Neural crest cell (in vitro differentiated cells): ENCODE measurements at regions not wholly inside any gene's neighbourhood (a gene's known extent, or its start where the extent isn't known, plus 50 kb on each side); places are given as distances from the start of the nearest gene placed in this dataset.

Experiments used
- DNase-seq: peaks from one replicate; pipeline ENCODE4 v3.0.0; 2021; ENCODE audit warnings: low read depth, mixed read lengths, low spot score
- H3K27ac Mint-ChIP-seq: one replicate; pipeline ENCODE4 v1.8.0; 2021; ENCODE audit warnings: mild to moderate bottlenecking, mixed read lengths; ENCODE audit not compliant: unreplicated experiment
- H3K27me3 Mint-ChIP-seq: 2 replicates; pipeline ENCODE4 v1.8.0; 2021; ENCODE audit warnings: low read depth, mild to moderate bottlenecking, mixed read lengths
- H3K36me3 Mint-ChIP-seq: 2 replicates; pipeline ENCODE4 v1.8.0; 2021; ENCODE audit warnings: low read depth, mild to moderate bottlenecking, mixed read lengths
- H3K4me1 Mint-ChIP-seq: 2 replicates; pipeline ENCODE4 v1.8.0; 2021; ENCODE audit warnings: mixed read lengths
- H3K4me3 Mint-ChIP-seq: one replicate; pipeline ENCODE4 v1.8.0; 2021; ENCODE audit warnings: mild to moderate bottlenecking, mixed read lengths
- H3K9me3 Mint-ChIP-seq: 2 replicates; pipeline ENCODE4 v1.8.0; 2021; ENCODE audit warnings: mixed read lengths
- TF ChIP-seq, protein P1 (sequence below): fragments of 200-600 bp; sonication (generic); conservative IDR thresholded peaks from 2 replicates; pipeline ENCODE4 v1.5.0; 2021; ENCODE audit warnings: antibody characterized with exemption, mild to moderate bottlenecking

DNA sequence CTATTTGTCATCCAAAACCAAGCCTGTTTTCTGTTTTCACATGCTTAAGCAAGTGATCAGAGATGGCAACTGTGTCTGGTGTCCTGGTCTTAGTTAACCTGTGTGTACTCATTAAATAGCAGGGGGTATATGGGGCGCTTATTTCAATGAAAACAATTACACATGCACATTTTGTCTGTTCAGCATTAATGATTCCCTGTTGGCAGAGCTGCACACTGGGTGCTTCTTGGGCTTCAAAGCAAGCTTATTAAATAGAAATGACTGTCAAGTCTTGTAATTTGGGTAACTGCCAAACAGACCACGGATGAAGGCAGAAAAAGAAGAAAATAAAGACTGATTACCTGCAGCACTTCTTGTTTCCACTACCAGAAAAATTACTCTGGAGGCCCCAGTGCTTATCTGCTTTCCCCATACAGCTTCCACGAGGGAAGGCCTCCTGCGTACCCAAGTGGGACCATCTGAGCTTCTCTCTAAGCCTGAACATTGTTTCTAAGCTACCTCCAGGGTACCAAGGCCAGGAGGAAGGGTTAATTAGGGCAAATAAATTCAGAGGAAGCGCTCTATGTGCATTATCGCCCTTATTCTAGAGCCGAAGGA lies 107.2 kb upstream of the TBL1X start:
- Mint-ChIP-seq H3K27ac (no peak overlapping the region), H3K9me3 (peaks cover 7% of the 10 kb centered on the region), H3K4me3 (no peak overlapping the region), H3K4me1 (peaks cover 6% of the 10 kb centered on the region), H3K36me3 (peaks cover 7% of the 10 kb centered on the region), H3K27me3 (no peaks in the 10 kb centered on the region)
- TF ChIP-seq, protein P1, sequence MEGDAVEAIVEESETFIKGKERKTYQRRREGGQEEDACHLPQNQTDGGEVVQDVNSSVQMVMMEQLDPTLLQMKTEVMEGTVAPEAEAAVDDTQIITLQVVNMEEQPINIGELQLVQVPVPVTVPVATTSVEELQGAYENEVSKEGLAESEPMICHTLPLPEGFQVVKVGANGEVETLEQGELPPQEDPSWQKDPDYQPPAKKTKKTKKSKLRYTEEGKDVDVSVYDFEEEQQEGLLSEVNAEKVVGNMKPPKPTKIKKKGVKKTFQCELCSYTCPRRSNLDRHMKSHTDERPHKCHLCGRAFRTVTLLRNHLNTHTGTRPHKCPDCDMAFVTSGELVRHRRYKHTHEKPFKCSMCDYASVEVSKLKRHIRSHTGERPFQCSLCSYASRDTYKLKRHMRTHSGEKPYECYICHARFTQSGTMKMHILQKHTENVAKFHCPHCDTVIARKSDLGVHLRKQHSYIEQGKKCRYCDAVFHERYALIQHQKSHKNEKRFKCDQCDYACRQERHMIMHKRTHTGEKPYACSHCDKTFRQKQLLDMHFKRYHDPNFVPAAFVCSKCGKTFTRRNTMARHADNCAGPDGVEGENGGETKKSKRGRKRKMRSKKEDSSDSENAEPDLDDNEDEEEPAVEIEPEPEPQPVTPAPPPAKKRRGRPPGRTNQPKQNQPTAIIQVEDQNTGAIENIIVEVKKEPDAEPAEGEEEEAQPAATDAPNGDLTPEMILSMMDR = no peak
- no peak for DNase-seq

DNA sequence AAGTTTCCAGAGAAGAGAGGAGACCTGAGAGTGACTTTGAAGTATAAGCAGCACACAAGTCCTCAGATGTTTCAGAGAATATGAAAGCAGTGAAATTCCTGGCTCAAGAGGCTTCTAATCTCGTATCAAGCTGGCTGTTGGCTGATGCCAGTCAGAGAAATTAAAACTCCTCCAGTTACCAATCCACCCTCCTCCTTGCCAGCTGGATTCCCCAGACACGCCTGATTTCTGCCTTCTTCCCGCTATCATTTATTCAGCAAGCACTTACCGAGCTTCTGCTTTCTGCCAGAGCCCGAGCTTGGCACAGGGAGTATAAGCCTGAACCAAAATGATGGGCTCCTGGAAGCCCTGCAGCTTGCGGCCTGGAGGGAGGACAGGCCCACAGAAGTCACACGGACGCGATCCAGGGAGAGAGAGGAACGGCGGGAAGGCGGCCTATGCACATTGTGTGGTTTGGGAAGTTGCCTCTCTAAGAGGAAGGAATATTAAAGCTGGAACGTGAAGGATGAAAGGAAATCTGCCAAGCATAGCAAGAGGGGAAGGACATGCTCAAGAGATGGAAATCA lies 102.4 kb upstream of the TBL1X start:
- Mint-ChIP-seq H3K27ac (no peak overlapping the region), H3K27me3 (no peaks in the 10 kb centered on the region), H3K36me3 (peaks cover 2% of the 10 kb centered on the region), H3K4me1 (no peaks in the 10 kb centered on the region), H3K9me3 (peaks cover 7% of the 10 kb centered on the region), H3K4me3 (no peak overlapping the region)
- TF ChIP-seq, protein P1 = no peak
- no peak for DNase-seq

DNA sequence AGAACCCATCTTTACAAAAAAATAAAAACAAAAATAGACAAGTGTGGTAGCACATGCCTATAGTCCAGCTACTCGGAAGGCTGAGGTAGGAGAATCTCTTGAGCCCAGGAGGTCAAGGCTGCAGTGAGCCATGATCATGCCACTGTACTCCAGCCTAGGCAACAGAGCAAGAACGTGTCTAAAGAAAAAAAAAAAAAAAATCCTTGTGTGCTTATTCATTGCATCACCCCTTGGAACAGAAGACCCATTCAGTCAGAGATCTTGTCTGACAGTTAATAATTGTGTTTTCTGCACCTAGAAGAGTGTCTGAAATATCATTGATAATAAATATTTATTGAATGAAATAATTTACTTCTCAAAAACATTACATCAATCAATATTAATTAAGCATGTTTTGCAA lies 97.4 kb upstream of the TBL1X start:
- H3K27me3 Mint-ChIP-seq = no peaks in the 10 kb centered on the region
- H3K4me3 Mint-ChIP-seq = no peak overlapping the region
- H3K27ac Mint-ChIP-seq = no peak overlapping the region
- peaks cover 7% of the 10 kb centered on the region for H3K9me3 Mint-ChIP-seq
- no peak for DNase-seq
- TF ChIP-seq, protein P1 = no peak
- no peaks in the 10 kb centered on the region for H3K4me1 Mint-ChIP-seq
- H3K36me3 Mint-ChIP-seq = peaks cover 2% of the 10 kb centered on the region

DNA sequence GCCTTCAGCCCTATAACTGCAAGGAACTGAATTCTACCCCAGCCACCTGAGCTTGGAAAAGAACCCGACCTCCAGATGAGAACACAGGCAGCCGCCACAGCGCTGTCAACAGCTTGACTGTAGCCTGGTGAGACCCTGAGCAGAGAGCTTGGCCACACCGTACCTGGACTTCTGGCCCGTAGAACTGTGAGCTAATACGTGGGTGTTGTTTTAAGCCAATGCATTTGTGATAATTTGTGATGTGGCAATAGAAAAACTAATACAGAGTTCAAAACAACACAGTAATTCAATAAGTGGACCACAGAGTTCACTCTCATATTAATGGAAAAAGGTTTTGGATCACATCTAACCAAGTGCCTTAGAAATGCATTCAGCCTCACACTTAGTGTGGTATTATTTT lies 96.6 kb upstream of the TBL1X start:
- TF ChIP-seq, protein P1 = no peak
- H3K27me3 Mint-ChIP-seq = peaks cover under 1% of the 10 kb centered on the region
- H3K9me3 Mint-ChIP-seq = peaks cover 9% of the 10 kb centered on the region
- H3K36me3 Mint-ChIP-seq = peaks cover 2% of the 10 kb centered on the region
- no peak overlapping the region for H3K27ac Mint-ChIP-seq
- H3K4me1 Mint-ChIP-seq = no peaks in the 10 kb centered on the region
- H3K4me3 Mint-ChIP-seq = no peak overlapping the region
- DNase-seq = no peak

DNA sequence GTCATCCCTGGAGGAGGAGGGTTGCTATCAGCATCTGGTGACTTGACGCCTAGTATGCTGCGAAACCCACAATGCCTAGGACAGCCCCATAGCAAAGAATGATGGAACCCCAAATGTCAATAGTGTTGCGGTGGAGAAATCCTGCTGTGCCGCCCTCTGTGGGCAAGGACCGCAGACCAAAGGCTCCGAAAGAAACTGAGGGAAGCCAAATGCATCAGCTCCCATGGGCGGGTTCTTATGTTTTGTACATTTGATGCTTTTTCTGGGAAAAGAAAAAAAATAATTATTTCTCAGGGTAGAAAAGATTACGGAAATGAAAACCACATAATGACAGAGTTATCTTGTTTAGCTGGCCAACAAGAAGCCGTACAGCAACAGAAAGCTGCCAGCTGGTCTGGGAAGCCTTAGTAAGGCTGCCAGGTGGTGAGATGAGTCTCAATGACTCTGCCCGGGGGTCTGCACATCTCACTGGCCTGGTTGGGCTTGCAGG lies 95.0 kb upstream of the TBL1X start:
- Mint-ChIP-seq H3K9me3 (peaks cover 10% of the 10 kb centered on the region), H3K4me1 (no peaks in the 10 kb centered on the region), H3K27me3 (peaks cover 2% of the 10 kb centered on the region), H3K27ac (no peak overlapping the region), H3K36me3 (peaks cover 2% of the 10 kb centered on the region), H3K4me3 (no peak overlapping the region)
- DNase-seq = no peak
- TF ChIP-seq, protein P1 = no peak
